ENCODE measurements at regions not wholly inside any gene's neighbourhood (a gene's known extent, or its start where the extent isn't known, plus 50 kb on each side); places are given as distances from the start of the nearest gene placed in this dataset.

- no peak for TF ChIP-seq CTCF (IDR thresholded peaks at IDR 0.05)
- DNase-seq, result no peak
- no peaks in the 10 kb centered on the region for H3K36me3 Mint-ChIP-seq (ENCODE audit: low read depth)
- no peak overlapping the region for H3K4me3 Mint-ChIP-seq
- peaks cover 5% of the 10 kb centered on the region for H3K27me3 Mint-ChIP-seq (ENCODE audit: low read depth, poor library complexity)
- no peak overlapping the region for H3K27ac Mint-ChIP-seq
- H3K9me3 Mint-ChIP-seq, result peaks cover 22% of the 10 kb centered on the region
- no peaks in the 10 kb centered on the region for H3K4me1 Mint-ChIP-seq
Observed at GRCh38 chrX:147763131-147763530, 148.6 kb upstream of the FMR1 start.

GRCh38 chrX:147764868-147765267 lies 146.9 kb upstream of the FMR1 start:
- no peak for DNase-seq
- no peaks in the 10 kb centered on the region for H3K36me3 Mint-ChIP-seq (ENCODE audit: low read depth)
- H3K4me3 Mint-ChIP-seq, result no peak overlapping the region
- no peaks in the 10 kb centered on the region for H3K4me1 Mint-ChIP-seq
- H3K27me3 Mint-ChIP-seq (ENCODE audit: low read depth, poor library complexity), result peaks cover 5% of the 10 kb centered on the region
- no peak overlapping the region for H3K27ac Mint-ChIP-seq
- no peak for TF ChIP-seq CTCF (IDR thresholded peaks at IDR 0.05)
- H3K9me3 Mint-ChIP-seq, result peaks cover 35% of the 10 kb centered on the region

GRCh38 chrX:147770858-147771257 lies 140.9 kb upstream of the FMR1 start:
- Mint-ChIP-seq H3K4me3 (no peak overlapping the region), H3K27ac (no peak overlapping the region), H3K27me3 (ENCODE audit: low read depth, poor library complexity) (peaks cover 3% of the 10 kb centered on the region), H3K4me1 (no peaks in the 10 kb centered on the region), H3K9me3 (peaks cover 51% of the 10 kb centered on the region), H3K36me3 (ENCODE audit: low read depth) (no peaks in the 10 kb centered on the region)
- no peak for TF ChIP-seq CTCF (IDR thresholded peaks at IDR 0.05)
- DNase-seq, result no peak

- DNase-seq, result no peak
- Mint-ChIP-seq H3K27me3 (ENCODE audit: low read depth, poor library complexity) (peaks cover 3% of the 10 kb centered on the region), H3K4me3 (no peak overlapping the region), H3K27ac (no peak overlapping the region), H3K36me3 (ENCODE audit: low read depth) (no peaks in the 10 kb centered on the region), H3K9me3 (peaks cover 52% of the 10 kb centered on the region), H3K4me1 (no peaks in the 10 kb centered on the region)
- TF ChIP-seq CTCF (IDR thresholded peaks at IDR 0.05), result no peak
Observed at GRCh38 chrX:147776988-147777387, 134.7 kb upstream of the FMR1 start.

GRCh38 chrX:147779173-147779572 lies 132.5 kb upstream of the FMR1 start:
- H3K36me3 Mint-ChIP-seq (ENCODE audit: low read depth), result no peaks in the 10 kb centered on the region
- H3K4me3 Mint-ChIP-seq, result no peak overlapping the region
- no peaks in the 10 kb centered on the region for H3K4me1 Mint-ChIP-seq
- no peak overlapping the region for H3K27ac Mint-ChIP-seq
- DNase-seq, result no peak
- no peaks in the 10 kb centered on the region for H3K27me3 Mint-ChIP-seq (ENCODE audit: low read depth, poor library complexity)
- H3K9me3 Mint-ChIP-seq, result peaks cover 47% of the 10 kb centered on the region
- TF ChIP-seq CTCF (IDR thresholded peaks at IDR 0.05), result no peak

- no peak for TF ChIP-seq CTCF (IDR thresholded peaks at IDR 0.05)
- no peak overlapping the region for H3K4me3 Mint-ChIP-seq
- no peaks in the 10 kb centered on the region for H3K4me1 Mint-ChIP-seq
- H3K27me3 Mint-ChIP-seq (ENCODE audit: low read depth, poor library complexity), result no peaks in the 10 kb centered on the region
- peaks cover 25% of the 10 kb centered on the region for H3K9me3 Mint-ChIP-seq
- DNase-seq, result no peak
- no peaks in the 10 kb centered on the region for H3K36me3 Mint-ChIP-seq (ENCODE audit: low read depth)
- H3K27ac Mint-ChIP-seq, result no peak overlapping the region
Observed at GRCh38 chrX:147781844-147782243, 129.9 kb upstream of the FMR1 start.

Measured in nephron progenitor cell (in vitro differentiated cells).